Iris pigment epithelial cell (primary cell): ENCODE measurements at regions not wholly inside any gene's neighbourhood (a gene's known extent, or its start where the extent isn't known, plus 50 kb on each side); places are given as distances from the start of the nearest gene placed in this dataset.
"Not testable (repeated sequence)": the region's sequence is repeated elsewhere in the genome, so short reads cannot be mapped to it uniquely, and the experiment has no call there.

ENCODE experiments used
- DNase-seq: peaks from one replicate; pipeline ENCODE4 v3.0.0-alpha.2; 2011; ENCODE audit warnings: low read depth

DNA sequence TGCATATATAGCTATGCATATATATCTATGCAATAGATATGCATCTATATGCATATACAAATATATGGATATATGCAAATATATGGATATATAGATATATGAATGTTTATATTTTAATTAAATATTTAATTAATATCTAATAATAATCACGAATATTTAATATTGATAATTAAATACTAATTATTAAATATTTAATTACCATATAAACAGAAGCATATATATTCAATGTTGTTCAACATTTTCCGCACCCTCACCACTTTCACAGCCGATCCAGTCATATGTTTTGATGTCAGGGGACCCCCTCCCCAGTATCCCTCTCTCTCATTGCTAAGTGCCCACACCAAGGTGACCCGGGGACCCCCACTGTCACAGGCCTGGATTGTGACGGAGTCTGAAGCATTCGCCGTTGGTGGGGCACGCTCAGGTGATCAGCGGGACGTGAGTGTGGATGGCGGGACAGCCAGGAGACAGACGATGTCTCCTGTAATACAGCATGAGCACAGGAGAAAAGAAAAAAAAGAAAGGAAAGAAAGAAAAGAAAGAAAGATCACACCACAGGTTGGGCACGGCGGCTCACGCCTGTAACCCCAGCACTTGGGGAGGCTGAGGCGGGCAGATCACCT, 199.7 kb downstream of the CRLF2 start:
- no peak for DNase-seq

DNA sequence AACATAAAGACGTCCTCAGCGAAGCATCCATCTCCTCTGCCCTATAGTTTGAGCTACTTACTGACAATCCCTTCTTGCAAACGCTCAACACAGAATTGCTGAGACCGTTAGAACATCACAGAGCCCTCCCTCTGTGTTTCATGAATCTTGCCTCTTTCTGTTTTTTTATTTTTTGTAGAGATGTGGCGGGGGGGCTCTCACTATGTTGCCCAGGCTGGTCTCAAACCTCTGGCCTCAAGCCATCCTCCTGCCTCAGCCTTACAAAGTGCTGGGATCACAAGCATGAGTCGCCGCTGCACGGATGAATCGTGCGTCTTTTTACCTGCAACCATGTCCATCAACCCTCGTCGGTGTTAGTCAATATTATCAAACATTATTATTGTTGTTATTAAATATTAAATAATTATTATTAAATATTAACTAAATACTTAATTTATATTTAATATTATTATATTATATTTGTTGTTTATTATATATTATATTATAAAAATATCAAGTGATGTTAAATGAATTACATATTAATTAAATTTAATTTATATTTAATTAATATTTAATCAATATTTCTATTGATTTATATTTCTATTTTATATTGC, 200.7 kb downstream of the CRLF2 start:
- no peak for DNase-seq

DNA sequence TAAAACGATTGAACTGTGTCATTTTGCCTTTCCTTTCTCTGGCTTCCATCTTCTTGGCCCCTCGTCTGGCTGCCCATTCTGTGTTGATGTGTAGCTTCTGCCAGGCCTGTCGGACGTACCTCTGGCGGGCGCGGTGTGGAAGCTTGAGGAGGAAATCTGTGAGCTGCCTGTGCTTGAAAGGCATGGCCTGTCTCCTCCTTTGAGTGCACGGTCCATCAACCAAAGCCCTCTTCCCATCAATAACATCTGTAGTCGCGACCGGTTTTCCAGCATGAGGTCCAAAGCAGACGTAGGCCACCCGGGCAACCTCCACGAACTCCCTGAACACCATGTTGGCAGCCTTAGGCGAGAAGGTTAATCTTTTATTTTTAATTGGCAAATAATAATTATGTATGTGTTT, 202.7 kb downstream of the CRLF2 start:
- DNase-seq = no peak

DNA sequence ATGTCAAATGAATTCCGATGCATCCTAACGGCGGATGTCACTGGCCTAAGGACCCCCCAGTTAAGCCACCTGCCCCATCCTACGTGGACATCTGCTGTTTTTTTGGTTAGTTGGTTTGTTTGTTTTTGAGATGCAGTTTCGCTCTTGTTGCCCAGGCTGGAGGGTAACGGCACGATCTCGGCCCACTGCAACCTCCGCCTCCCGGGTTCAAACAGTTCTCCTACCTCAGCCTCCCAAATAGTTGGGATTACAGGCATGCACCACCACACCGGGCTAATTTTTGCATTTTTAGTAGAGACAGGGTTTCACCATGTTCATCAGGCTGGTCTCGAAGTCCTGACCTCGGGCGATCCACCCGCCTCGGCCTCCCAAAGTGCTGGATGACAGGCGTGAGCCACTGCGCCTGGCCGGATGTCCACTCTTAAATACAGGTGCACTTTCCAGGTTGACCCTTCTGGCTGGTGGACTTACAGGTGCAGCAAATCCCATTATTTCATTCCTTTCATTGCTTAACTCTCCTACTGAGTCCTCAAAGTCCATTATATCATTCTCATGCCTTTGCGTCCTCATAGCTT, 206.2 kb downstream of the CRLF2 start:
- DNase-seq = no peak

DNA sequence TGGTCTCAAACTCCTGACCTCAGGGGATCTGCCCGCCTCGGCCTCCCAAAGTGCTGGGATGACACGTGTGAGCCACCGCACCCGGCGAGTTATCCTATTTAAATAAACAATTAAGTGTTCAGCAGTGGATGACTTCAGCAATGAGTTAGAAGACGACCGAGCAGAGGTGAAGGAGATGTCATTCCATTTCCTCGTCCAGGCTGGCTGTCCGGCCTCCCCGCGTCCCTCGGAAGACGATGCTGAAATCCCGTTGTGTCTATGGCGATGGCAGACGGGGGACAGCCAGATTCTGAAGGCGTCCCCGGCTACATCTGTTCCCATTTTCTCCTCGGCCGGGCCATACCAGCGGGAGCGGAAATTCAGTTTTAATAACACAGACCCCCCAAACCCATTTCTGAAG, 209.8 kb downstream of the CRLF2 start:
- DNase-seq = no peak

DNA sequence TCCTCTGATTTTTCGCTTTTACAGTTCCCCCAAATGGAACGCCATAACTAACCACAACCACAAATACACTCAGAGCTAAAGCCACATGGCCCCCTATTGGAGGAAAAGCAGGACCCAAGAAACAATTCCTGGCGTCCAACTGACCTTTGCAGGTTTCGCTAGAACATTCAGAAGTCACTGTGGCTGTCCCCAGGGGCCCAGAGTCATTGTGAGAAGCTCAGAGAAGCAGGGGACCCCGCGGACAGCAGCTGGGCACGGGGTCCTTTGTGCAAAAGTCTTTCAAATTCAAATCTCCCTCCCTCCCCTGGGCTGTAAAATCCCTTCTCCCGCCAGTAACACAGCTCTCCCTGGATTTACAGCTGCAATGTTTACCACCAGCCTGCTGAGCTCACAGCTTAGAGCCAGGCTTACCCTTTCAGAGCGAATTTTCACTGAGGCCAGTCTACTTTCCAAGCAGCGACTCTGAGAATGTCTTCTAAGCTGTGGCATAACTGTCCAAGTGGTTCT, 214.8 kb downstream of the CRLF2 start:
- DNase-seq = no peak

DNA sequence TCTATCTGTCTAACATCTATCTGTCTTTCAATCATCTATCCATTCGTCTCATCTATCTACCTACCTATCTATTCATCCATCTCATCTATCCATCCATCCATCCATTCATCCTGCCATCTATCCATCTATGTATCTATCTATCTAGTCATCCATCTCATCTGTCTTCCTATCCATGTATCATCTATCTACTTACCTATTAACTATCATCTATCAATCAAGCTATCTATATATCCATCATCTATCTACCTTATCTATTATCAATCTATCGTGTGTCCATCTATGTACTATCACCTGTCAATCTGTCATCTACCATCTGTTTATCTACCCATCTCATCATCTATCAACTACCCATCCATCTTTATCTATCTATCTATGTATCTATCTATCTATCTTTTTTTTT, 217.7 kb downstream of the CRLF2 start:
- no peak for DNase-seq

DNA sequence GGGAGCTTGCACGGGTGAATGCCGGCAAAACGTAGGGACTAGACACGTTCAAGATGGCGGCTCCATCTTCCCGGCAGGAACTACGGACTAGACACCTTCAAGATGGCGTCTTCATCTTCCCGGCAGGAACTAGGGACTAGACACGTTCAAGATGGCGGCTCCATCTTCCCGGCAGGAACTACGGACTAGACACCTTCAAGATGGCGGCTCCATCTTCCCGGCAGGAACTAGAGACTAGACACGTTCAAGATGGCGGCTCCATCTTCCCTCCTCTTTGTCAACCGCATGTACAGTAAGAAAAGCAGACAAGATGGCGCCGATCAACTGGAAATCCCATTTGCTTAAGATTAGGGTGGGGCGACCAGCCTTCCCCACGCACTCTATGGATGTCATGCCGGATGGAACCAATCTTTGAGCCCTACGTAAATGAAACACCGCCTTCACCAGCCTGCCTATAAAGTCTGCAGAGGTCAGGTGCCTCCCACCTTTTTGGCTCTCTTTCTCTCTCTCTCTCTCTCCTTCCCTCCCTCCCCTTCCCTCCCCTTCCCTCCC, 222.4 kb downstream of the CRLF2 start:
- peak; percentile 98 for DNase-seq

DNA sequence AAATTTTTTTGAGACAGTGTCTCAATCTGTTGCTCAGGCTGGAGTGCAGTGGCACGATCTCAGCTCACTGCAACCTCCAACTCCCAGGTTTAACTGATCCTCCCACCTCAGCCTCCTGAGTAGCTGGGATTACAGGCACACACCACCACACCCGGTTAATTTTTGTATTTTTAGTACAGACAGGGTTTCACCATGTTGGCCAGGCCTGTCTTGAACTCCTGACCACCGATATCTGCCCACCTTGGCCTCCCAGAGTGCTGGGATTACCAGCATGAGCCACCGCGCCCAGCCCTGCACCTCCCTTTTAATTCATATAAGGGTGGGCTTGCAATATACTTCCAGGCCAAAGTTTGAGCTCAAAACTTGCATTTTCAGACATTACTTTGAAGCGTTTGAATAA, 223.9 kb downstream of the CRLF2 start:
- DNase-seq = not testable (repeated sequence)

DNA sequence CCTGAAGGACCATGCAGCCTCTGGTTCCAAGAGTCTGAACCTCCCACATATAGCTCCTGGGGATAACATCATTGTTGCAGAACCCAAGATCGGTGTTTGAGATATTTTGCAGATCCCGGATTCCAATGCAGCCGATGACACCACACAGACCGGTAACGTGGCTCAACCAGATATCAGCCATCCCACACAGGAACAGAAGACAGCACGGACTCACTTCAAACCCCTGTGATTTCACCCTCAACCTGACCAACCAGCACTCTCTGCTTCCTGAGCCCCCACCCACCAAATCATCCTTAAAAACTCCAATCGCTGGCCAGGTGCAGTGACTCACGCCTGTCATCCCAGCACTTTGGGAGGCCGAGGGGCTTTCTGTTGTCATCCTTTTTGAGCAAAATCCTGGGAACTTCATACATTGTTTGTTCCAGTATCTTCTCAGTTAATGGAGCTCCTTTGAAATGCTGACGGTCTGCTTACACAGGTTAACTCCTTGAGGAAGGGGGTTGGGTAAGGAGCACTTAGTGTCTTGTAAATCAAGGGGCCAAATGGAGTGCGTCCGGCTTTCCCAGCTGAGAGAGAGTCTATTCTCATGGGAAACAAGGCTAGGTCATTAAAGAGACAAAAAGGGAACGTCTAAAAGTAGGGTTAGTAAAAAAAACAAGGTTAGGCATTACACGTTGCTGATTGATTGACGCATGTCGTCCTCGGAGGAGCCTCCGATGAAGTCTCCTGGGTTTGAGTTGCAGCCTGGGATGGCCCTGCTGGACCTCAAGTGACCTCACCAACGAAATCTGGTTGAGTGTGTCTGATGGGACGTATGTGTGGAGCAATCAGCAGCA, 230.4 kb downstream of the CRLF2 start:
- DNase-seq = no peak

DNA sequence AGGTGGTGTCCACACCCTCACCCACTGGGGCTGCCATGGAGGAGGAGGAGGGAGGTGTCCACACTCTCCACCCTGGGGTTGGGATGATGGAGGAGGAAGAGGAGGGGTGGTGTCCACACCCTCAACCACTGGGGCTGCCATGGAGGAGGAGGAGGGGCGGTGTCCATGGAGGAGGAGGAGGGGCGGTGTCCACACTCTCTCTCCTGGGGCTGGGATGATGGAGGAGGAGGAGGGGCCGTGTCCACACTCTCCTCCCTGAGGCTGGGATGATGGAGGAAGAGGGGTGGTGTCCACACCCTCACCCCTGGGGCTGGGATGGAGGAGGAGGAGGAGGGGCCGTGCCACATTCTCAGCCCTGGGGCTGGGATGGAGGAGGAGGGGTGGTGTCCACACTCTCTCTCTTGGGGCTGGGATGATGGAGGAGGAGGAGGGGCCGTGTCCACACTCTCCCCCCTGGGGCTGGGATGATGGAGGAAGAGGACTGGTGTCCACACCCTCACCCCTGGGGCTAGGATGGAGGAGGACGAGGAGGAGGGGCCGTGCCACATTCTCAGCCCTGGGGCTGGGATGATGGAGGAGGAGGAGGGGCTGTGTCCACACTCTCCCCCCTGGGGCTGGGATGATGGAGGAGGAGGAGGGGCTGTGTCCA, 231.7 kb downstream of the CRLF2 start:
- no peak for DNase-seq

DNA sequence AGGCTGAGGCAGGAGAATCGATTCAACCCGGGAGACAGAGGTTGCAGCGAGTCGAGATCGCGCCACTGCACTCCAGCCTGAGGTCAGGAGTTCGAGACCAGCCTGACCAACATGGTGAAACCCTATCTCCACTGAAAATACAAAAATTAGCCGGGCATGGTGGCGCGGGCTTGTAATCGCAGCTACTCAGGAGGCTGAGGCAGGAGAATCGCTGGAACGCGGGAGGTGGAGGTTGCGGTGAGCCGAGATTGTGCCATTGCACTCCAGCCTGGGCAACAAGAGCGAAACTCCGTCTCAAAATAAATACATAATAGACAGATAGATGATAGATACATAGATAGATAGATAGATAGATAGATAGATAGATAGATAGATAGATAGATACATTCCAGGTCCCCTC, 233.3 kb downstream of the CRLF2 start:
- DNase-seq = not testable (repeated sequence)

DNA sequence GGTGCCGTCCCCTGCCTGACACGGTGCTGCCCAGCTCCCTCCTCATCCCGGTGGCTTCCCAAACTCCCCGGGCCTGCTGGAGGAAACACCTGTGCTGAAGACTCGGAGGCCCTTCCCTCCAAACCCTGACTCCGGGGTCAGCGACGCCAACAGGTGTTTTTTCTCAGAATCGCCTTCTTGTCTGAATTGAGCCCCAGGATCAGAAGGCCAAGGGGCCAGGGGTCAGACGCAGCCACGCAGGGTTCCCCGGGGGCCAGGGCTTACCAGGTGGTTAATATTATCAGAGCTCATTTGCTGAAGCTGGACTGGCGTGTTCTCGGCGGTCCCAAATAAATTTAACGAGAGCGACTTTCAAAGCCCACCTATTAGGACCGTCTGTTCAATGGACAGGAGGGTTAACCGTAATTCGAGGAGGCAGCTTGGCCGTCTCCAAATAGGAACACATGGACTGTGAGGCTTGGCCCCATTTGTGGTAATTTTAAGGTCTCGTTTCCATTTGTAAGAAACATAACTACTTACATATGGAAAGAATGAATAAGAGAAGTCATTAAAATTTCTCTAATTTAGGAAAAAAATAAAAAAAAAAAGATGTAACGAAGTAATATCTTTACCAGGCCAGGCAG, 239.3 kb downstream of the CRLF2 start:
- DNase-seq = no peak

DNA sequence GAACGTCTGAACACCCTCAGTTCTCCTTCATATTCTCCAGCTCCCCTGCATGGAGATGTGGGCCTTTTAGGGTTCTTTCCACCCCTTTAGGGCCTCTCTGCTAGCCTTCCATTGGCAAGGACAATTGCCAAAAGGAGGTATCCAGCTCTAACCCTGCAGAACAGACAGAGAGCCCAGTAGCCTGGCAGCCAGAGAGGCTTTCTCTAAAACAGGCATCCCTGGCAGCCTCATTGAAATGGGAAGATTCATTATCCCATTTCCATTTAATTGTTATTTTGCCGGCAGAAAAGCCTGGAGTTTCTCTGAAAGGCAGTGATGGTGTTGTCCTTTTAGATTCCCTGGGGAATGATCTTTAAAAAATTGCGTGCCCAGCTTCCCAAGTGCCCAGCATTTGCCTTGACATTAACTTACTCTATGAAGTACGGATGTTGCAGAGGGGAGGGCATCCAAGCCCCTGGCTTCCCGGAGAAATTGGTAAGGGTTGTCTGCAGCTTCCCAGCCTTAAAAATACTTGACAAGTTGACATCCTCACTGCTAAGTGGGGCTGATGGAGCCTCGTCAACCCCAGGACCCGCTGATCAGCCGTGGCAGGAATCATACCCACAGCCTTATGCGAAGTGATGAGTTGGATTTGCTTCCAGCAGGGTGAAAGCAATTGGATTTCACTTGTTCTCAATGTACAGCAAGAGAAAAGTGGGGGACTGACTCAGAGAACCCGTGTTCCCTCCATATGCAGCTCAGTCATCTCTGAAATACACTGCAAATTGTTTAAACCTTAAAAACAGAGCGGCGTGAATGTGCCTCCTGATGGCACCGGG, 244.1 kb downstream of the CRLF2 start:
- no peak for DNase-seq

DNA sequence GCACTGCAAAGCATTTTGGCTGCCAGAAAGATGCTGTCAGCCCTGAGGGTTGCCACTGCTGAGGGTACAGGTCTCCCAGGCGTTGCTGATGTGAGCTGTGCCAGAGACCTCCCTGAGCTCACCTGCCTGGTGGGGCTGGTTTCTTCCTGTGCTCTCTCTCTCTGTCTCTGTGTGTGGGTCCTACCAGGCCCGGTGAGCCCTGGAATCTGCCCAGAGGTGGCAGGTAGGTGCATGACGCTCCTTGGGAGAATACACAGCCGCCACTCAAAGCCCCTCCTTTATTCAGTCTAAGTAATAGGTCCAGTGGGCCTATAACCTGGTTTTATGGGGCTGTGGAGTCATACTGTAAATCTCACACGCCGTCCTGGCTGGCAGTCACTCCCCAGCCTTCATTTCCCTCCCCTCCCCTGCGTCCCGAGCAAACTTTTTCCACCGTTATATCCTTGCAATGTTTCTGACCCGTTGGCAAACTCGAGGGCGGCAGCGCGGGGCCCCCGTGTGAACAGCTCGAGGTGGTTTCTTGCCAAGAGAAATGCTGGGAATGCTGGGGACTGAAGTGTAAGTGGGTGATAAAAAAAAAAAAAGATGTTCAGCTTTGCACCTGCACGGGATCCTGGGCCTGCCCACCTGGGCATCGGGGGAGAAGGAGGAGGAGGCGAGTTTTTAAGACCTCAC, 245.9 kb downstream of the CRLF2 start:
- DNase-seq = no peak

DNA sequence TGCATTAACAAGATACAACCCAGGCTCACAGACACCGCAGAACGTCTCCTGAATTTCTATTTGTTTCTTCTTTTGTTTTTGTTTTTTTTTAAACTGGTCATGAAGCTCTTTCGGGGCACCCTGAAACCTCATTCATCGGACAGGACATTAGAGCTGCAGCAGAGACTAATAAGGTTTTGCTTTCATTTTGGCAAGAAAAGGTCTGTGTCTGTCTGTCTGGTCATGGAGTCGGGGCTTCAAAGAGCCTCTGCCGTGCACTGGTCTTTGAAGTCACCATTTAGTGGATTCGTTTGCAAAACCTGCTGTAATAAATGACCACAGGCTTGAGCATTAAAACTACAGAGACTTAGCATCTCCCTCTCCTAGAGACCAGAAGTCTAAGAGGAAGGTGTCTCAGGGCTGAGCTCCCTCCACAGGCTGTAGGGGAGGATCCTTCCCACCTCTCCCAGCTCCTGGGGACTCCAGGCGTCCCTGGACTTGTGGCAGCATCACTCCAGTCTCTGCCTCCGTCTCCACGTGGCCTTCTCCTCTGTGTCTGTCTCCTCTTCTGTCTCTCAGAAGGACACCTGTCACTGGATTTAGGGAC, 247.5 kb downstream of the CRLF2 start:
- no peak for DNase-seq

DNA sequence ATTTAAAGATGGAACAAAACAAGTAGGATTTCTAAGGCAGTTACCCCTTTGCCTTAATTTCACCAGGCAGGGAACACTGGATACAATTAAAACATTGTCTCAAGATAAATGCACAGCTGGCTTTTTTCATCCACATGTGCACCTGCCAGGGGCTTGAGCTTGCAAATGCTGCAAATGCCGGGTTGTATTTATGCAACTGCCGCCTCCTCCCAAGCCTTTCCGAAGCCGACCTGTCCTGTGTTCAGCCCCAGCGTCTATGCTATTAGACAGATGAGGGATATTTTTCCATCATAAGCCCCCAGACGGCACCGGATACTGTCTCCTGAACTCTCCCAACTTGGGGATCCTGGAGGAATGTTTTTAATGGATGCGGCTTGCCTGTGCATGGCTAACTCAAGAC, 251.6 kb downstream of the CRLF2 start:
- DNase-seq = no peak

DNA sequence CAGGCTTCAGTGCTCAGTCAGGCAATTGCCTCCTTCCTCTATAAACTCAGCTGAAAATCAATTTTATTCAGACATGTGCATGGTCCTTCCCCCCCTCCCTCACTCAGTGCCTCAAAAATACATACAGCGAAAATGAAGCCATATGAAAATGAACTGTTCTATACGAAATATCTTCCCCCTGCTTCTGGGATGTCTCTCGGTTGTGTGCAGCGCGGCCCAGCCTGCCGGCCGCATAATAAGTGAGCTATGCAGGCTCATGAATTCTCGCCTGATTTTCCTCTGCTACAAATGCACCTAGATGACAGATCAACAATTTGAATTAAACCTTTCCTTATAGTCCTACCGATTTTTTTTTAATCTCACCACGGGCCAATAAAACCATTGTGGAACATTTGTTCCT, 252.9 kb downstream of the CRLF2 start:
- no peak for DNase-seq

DNA sequence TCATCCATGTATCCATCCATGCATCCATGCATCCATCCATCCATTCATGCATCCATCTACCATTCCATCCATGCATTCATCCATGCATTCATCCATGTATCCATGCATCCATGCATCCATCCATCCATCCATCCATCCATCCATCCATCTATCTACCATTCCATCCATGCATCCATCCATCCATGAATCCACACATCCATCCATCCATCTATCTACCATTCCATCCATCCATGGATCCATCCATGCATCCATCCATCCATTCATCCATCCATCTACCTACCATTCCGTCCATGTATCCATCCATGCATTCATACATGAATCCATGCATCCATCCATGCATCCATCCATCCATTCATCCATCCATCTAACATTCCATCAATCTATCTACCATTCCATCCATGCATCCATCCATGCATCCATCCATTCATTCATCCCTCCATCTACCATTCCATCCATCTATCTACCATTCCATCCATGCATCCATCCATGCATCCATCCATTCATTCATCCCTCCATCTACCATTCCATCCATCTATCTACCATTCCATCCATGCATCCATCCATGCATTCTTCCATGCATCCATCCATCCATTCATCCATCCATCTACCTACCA, 257.2 kb downstream of the CRLF2 start:
- DNase-seq = not testable (repeated sequence)
